Hepatocyte (in vitro differentiated cells): ENCODE measurements at regions not wholly inside any gene's neighbourhood (a gene's known extent, or its start where the extent isn't known, plus 50 kb on each side); places are given as distances from the start of the nearest gene placed in this dataset.

Experiments used
- CTCF ChIP-seq: fragments of 200-600 bp; sonication (generic); IDR thresholded peaks from 2 replicates; pipeline ENCODE4 v1.5.1; 2016; ENCODE audit warnings: antibody characterized with exemption, mild to moderate bottlenecking; ENCODE audit not compliant: poor library complexity
- EZH2 ChIP-seq: fragments of 200-600 bp; sonication (generic); IDR thresholded peaks from 2 replicates; pipeline ENCODE4 v1.6.1; 2016; ENCODE audit warnings: antibody characterized with exemption, mild to moderate bottlenecking, borderline replicate concordance
- EZH2phosphoT487 ChIP-seq: fragments of 200-600 bp; sonication (generic); IDR thresholded peaks from one replicate; pipeline ENCODE4 v1.6.1; 2018; ENCODE audit warnings: antibody characterized with exemption, mild to moderate bottlenecking, low read depth, moderate library complexity; ENCODE audit not compliant: unreplicated experiment, severe bottlenecking

GRCh38 chr4:37522996-37523395 is 163.2 kb downstream of the RELL1 start:
- TF ChIP-seq CTCF: no peak
- TF ChIP-seq EZH2: no peak
- TF ChIP-seq EZH2phosphoT487: no peak
